B cell (primary cell): ENCODE measurements at regions not wholly inside any gene's neighbourhood (a gene's known extent, or its start where the extent isn't known, plus 50 kb on each side); places are given as distances from the start of the nearest gene placed in this dataset.

Experiments
- EZH2 ChIP-seq: IDR thresholded peaks from 2 replicates; pipeline ENCODE4 v1.6.1; 2012; ENCODE audit warnings: borderline replicate concordance, low read depth, mild to moderate bottlenecking, moderate library complexity, low read length; ENCODE audit not compliant: insufficient read depth, poor library complexity, severe bottlenecking
- TF ChIP-seq, protein P1 (sequence below): fragments of 200-600 bp; IDR thresholded peaks from one replicate; pipeline ENCODE4 v1.8.0; 2022; ENCODE audit warnings: antibody characterized with exemption, mild to moderate bottlenecking

GRCh38 chr12:115770643-115771042, 506.9 kb downstream of the MED13L start:
- TF ChIP-seq, protein P1, sequence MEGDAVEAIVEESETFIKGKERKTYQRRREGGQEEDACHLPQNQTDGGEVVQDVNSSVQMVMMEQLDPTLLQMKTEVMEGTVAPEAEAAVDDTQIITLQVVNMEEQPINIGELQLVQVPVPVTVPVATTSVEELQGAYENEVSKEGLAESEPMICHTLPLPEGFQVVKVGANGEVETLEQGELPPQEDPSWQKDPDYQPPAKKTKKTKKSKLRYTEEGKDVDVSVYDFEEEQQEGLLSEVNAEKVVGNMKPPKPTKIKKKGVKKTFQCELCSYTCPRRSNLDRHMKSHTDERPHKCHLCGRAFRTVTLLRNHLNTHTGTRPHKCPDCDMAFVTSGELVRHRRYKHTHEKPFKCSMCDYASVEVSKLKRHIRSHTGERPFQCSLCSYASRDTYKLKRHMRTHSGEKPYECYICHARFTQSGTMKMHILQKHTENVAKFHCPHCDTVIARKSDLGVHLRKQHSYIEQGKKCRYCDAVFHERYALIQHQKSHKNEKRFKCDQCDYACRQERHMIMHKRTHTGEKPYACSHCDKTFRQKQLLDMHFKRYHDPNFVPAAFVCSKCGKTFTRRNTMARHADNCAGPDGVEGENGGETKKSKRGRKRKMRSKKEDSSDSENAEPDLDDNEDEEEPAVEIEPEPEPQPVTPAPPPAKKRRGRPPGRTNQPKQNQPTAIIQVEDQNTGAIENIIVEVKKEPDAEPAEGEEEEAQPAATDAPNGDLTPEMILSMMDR, result no peak
- TF ChIP-seq EZH2, result no peak
